ENCODE measurements at regions not wholly inside any gene's neighbourhood (a gene's known extent, or its start where the extent isn't known, plus 50 kb on each side); places are given as distances from the start of the nearest gene placed in this dataset.

- Histone ChIP-seq H3K4me3 (replicated peaks in 1 of 2; ENCODE audit: low read depth in 1 of 2, low read length in 2 of 2) (no peak overlapping the region), H3K9me2 (ENCODE audit: insufficient read depth) (no peaks in the 10 kb centered on the region), H3K4me2 (ENCODE audit: low read length) (no peak overlapping the region), H3K9me3 (ENCODE audit: control insufficient read depth in 1 of 2, insufficient read depth in 1 of 2, low read depth in 1 of 2, low read length in 2 of 2) (no peaks in the 10 kb centered on the region; a peak in 1 of 4 replicates), H4K20me1 (ENCODE audit: insufficient read depth) (no peaks in the 10 kb centered on the region), H3K4me1 (ENCODE audit: control insufficient read depth in 1 of 2, insufficient read depth in 2 of 2, low read length in 2 of 2) (peaks cover 11 to 22% of the 10 kb centered on the region in 2 experiments), H2AFZ (ENCODE audit: low read depth, low read length, poor library complexity, severe bottlenecking) (no peak overlapping the region), H3K27ac (ENCODE audit: low read depth, low read length) (no peak overlapping the region), H3K27me3 (ENCODE audit: insufficient read depth, low read length) (no peaks in the 10 kb centered on the region), H3K79me2 (ENCODE audit: insufficient read depth, low read length) (no peaks in the 10 kb centered on the region), H3K36me3 (ENCODE audit: control insufficient read depth in 1 of 2, insufficient read depth in 2 of 2, low read length in 2 of 2) (no peaks in the 10 kb centered on the region), H3K9ac (ENCODE audit: low read length) (no peak overlapping the region)
- DNase-seq (ENCODE audit: low read depth, low spot score) (no peak), ATAC-seq (no peak)
- intact Hi-C loops (cut with micrococcal nuclease): loop anchor here (10.0 kb wide), 1 partner anchor 63 kb away; no protein-coding TSS in a partner anchor
- RAD21 ChIA-PET (ENCODE audit: low non-redundant PET in 1 of 2, low total read pairs in 2 of 2, uncharacterized antibody in 2 of 2, unreplicated experiment in 2 of 2): no interaction called here
- TF ChIP-seq SRF (IDR thresholded peaks at IDR 0.05; ENCODE audit: low read depth): no peak
- no peak for TF ChIP-seq CEBPB (IDR thresholded peaks at IDR 0.05; ENCODE audit: low read depth)
- no peak for TF ChIP-seq ELF1 (IDR thresholded peaks at IDR 0.05; ENCODE audit: borderline replicate concordance, low read depth)
- TF ChIP-seq CBX3 (IDR thresholded peaks at IDR 0.05; ENCODE audit: low read depth): no peak
- TF ChIP-seq REST (IDR thresholded peaks at IDR 0.05; ENCODE audit: low read depth): no peak
- no peak for TF ChIP-seq EZH2phosphoT487 (IDR thresholded peaks at IDR 0.05; ENCODE audit: borderline replicate concordance)
- no peak for TF ChIP-seq TCF7L2 (IDR thresholded peaks at IDR 0.05; ENCODE audit: borderline replicate concordance, extremely low read depth, insufficient read depth, insufficient read length)
- TF ChIP-seq SIN3A (IDR thresholded peaks at IDR 0.05; ENCODE audit: low read depth): no peak
- TF ChIP-seq ATF3 (IDR thresholded peaks at IDR 0.05): no peak
- no peak for TF ChIP-seq YY1 (IDR thresholded peaks at IDR 0.05; ENCODE audit: extremely low read depth, insufficient replicate concordance, low read depth, low read length)
- TF ChIP-seq CTCF (IDR thresholded peaks at IDR 0.05 in 2 of 3, conservative IDR thresholded peaks at IDR 0.05 in 1 of 3; ENCODE audit: borderline replicate concordance in 1 of 3, insufficient read depth in 1 of 3, low read depth in 2 of 3, low read length in 2 of 3): no peak
- no peak for TF ChIP-seq POLR2A (IDR thresholded peaks at IDR 0.05; ENCODE audit: borderline replicate concordance, extremely low read depth, insufficient read depth, insufficient read length)
- TF ChIP-seq ZBTB33 (IDR thresholded peaks at IDR 0.05; ENCODE audit: extremely low read depth, insufficient replicate concordance, low read length): no peak
- no peak for TF ChIP-seq ZFX (IDR thresholded peaks at IDR 0.05)
- TF ChIP-seq EZH2 (IDR thresholded peaks at IDR 0.05): no peak
- no peak for TF ChIP-seq MAX (IDR thresholded peaks at IDR 0.05)
- TF ChIP-seq FOSL1 (IDR thresholded peaks at IDR 0.05; ENCODE audit: low read depth): no peak
- TF ChIP-seq POLR2AphosphoS5 (IDR thresholded peaks at IDR 0.05; ENCODE audit: low read depth, low read length): no peak
- TF ChIP-seq SP1 (IDR thresholded peaks at IDR 0.05; ENCODE audit: low read depth): no peak
- CTCF ChIA-PET: no interaction called here
- no TSS peak for BruUV-seq (replicated peaks)
- POLR2A ChIA-PET: no interaction called here
These were observed 235.0 kb downstream of the CHD9NB start for GRCh38 chr16:52817696-52818095.

Data from HCT116 (cell line).